ENCODE measurements at regions not wholly inside any gene's neighbourhood (a gene's known extent, or its start where the extent isn't known, plus 50 kb on each side); places are given as distances from the start of the nearest gene placed in this dataset.
A peak's percentile ranks its signal among the peaks of the same experiment; 100 is the strongest.

DNA sequence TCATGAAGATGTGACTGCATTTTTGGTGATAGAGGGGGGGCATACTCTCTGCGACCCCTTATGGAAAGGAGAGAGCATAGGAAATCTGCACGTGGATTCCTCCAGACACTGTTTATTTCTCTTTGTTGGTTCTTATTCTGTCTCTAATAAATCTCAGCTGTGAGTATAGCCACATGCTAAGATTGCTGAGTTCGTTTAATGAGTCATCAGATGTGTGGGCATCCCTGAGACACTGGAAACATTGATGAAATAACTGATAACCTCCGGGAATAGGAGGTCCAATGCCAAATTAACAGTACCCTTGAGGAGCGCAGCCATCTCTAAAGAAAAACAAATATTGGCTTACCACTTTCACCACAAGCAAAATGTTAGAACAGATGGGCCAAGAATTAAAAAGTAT lies 880.2 kb upstream of the NEGR1 start:
- in situ Hi-C loops (cut with HindIII; ENCODE audit: low sequenced_read_pairs): no loop called here
- H3K4me3 ChIP-seq (ENCODE audit: low read depth, low read length): no peak overlapping the region
- TF ChIP-seq, protein P1, sequence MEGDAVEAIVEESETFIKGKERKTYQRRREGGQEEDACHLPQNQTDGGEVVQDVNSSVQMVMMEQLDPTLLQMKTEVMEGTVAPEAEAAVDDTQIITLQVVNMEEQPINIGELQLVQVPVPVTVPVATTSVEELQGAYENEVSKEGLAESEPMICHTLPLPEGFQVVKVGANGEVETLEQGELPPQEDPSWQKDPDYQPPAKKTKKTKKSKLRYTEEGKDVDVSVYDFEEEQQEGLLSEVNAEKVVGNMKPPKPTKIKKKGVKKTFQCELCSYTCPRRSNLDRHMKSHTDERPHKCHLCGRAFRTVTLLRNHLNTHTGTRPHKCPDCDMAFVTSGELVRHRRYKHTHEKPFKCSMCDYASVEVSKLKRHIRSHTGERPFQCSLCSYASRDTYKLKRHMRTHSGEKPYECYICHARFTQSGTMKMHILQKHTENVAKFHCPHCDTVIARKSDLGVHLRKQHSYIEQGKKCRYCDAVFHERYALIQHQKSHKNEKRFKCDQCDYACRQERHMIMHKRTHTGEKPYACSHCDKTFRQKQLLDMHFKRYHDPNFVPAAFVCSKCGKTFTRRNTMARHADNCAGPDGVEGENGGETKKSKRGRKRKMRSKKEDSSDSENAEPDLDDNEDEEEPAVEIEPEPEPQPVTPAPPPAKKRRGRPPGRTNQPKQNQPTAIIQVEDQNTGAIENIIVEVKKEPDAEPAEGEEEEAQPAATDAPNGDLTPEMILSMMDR (IDR thresholded peaks at IDR 0.05; ENCODE audit: low read depth, low read length): no peak
- DNase-seq (ENCODE audit: low read depth, low spot score): peak; percentile 9

DNA sequence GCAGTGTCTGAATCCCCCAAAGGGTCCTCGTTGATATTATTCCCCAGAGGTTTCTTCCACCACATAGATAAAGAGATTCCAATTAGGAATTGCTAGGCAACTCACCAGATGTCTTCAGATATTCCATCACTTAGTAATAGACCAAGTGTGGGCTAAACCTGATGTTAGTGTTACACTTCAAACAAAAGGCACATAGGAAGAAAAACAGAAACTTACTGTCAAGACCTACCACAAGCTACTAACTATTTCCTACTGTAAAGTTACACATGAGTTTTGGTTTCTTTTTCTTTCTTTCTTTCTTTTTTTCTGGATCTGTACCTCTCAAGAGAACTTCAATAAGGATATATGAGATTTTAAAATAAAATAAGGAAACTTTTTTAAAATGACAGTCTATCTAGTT lies 879.1 kb upstream of the NEGR1 start:
- TF ChIP-seq, protein P1 (IDR thresholded peaks at IDR 0.05; ENCODE audit: low read depth, low read length): no peak
- in situ Hi-C loops (cut with HindIII; ENCODE audit: low sequenced_read_pairs): no loop called here
- no peak for DNase-seq (ENCODE audit: low read depth, low spot score)
- no peak overlapping the region for H3K4me3 ChIP-seq (ENCODE audit: low read depth, low read length)

GRCh38 chr1:73160759-73161158 lies 878.4 kb upstream of the NEGR1 start:
- in situ Hi-C loops (cut with HindIII; ENCODE audit: low sequenced_read_pairs): no loop called here
- no peak for DNase-seq (ENCODE audit: low read depth, low spot score)
- no peak overlapping the region for H3K4me3 ChIP-seq (ENCODE audit: low read depth, low read length)
- TF ChIP-seq, protein P1 (IDR thresholded peaks at IDR 0.05; ENCODE audit: low read depth, low read length): no peak

GRCh38 chr1:73144311-73144710 lies 862.0 kb upstream of the NEGR1 start:
- in situ Hi-C loops (cut with HindIII; ENCODE audit: low sequenced_read_pairs): no loop called here
- DNase-seq (ENCODE audit: low read depth, low spot score): no peak
- H3K4me3 ChIP-seq (ENCODE audit: low read depth, low read length): no peak overlapping the region
- TF ChIP-seq, protein P1 (IDR thresholded peaks at IDR 0.05; ENCODE audit: low read depth, low read length): no peak

DNA sequence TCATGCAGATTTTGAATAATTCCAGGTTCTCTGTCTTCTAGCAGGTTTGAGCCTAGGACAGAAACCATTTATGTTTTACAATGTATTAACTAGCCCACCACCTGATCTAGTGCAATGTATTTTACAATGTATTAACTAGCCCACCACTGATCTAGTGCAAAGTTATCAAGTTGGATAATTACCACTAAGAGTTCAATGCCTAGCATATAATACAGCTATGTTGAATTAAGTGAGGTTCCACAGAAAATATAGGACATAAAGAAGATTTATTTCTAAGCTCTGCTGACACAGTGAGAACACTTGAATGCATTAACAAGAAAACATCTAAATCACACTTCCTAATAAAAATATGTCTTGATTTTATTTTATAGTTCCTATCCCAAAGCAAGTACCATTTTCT lies 854.6 kb upstream of the NEGR1 start:
- TF ChIP-seq, protein P1 (IDR thresholded peaks at IDR 0.05; ENCODE audit: low read depth, low read length): no peak
- in situ Hi-C loops (cut with HindIII; ENCODE audit: low sequenced_read_pairs): no loop called here
- no peak overlapping the region for H3K4me3 ChIP-seq (ENCODE audit: low read depth, low read length)
- no peak for DNase-seq (ENCODE audit: low read depth, low spot score)

GRCh38 chr1:73106931-73107330 lies 824.6 kb upstream of the NEGR1 start:
- in situ Hi-C loops (cut with HindIII; ENCODE audit: low sequenced_read_pairs): no loop called here
- no peak for DNase-seq (ENCODE audit: low read depth, low spot score)
- TF ChIP-seq, protein P1 (IDR thresholded peaks at IDR 0.05; ENCODE audit: low read depth, low read length): no peak
- H3K4me3 ChIP-seq (ENCODE audit: low read depth, low read length): no peak overlapping the region

DNA sequence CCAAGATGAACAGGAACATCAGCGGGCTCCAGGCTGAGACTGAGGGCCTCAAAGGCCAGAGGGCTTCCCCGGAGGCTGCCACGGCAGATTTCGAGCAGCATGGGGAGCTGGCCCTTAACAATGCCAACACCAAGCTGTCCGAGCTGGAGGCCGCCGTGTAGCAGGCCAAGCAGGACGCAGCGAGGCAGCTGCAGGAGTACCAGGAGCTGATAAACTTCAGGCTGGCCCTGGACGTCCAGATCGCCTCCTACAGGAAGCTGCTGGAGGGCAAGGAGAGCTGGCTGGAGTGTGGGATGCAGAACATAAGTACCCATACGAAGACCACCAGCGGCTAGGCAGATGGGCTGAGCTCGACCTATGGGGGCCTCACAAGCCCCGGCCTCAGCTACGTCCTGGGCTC lies 823.4 kb upstream of the NEGR1 start:
- DNase-seq (ENCODE audit: low read depth, low spot score): no peak
- in situ Hi-C loops (cut with HindIII; ENCODE audit: low sequenced_read_pairs): no loop called here
- H3K4me3 ChIP-seq (ENCODE audit: low read depth, low read length): no peak overlapping the region
- TF ChIP-seq, protein P1 (IDR thresholded peaks at IDR 0.05; ENCODE audit: low read depth, low read length): no peak
